ENCODE measurements at regions not wholly inside any gene's neighbourhood (a gene's known extent, or its start where the extent isn't known, plus 50 kb on each side); places are given as distances from the start of the nearest gene placed in this dataset.
"Not testable (repeated sequence)": the region's sequence is repeated elsewhere in the genome, so short reads cannot be mapped to it uniquely, and the experiment has no call there.

DNA sequence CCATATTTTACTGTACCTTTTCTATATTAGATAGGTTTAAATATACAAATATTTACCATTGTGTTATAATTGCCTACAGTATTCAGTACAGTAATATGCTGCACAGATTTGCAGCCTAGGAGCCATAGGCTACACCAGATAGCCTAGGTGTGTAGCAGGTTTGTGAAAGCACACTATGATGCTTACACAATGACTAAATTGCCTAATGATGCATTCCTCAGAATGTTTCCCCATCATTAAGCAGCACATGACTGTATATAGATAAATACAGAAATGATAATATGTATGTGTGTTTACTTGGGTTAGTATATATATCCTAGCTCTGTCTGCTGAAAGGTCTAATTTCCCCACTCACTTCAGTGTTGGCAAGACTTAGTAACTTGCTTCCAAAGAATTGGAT, 65.8 kb downstream of the MYL3 start:
- ChIA-PET RAD21 (ENCODE audit: low non-redundant PET in 1 of 2, low total read pairs in 2 of 2, uncharacterized antibody in 2 of 2, unreplicated experiment in 2 of 2) (no interaction called here), POLR2A (interaction anchor here (0.6 kb wide), 1 partner anchor 179 kb away, joined by 4 read pairs; no protein-coding TSS in a partner anchor), CTCF (no interaction called here)
- H2AFZ ChIP-seq (ENCODE audit: low read depth, low read length, poor library complexity, severe bottlenecking) = no peak overlapping the region
- H3K27ac ChIP-seq (ENCODE audit: low read depth, low read length) = no peak overlapping the region
- H3K9me3 ChIP-seq (ENCODE audit: control insufficient read depth in 1 of 2, insufficient read depth in 1 of 2, low read depth in 1 of 2, low read length in 2 of 2) = no peaks in the 10 kb centered on the region
- TF ChIP-seq ZNF274 (IDR thresholded peaks at IDR 0.05; ENCODE audit: low read depth, low read length) (no peak), TCF7L2 (IDR thresholded peaks at IDR 0.05; ENCODE audit: borderline replicate concordance, extremely low read depth, insufficient read depth, insufficient read length) (no peak)
- no TSS peak for BruUV-seq (replicated peaks)
- no peaks in the 10 kb centered on the region for H3K36me3 ChIP-seq (ENCODE audit: control insufficient read depth in 1 of 2, insufficient read depth in 2 of 2, low read length in 2 of 2)
- no peaks in the 10 kb centered on the region for H4K20me1 ChIP-seq (ENCODE audit: insufficient read depth)
- no peak overlapping the region for H3K9ac ChIP-seq (ENCODE audit: low read length)
- ATAC-seq (no peak), DNase-seq (ENCODE audit: low read depth, low spot score) (no peak)
- no peaks in the 10 kb centered on the region for H3K9me2 ChIP-seq (ENCODE audit: insufficient read depth)
- H3K79me2 ChIP-seq (ENCODE audit: insufficient read depth, low read length) = no peaks in the 10 kb centered on the region
- no peaks in the 10 kb centered on the region for H3K4me1 ChIP-seq (ENCODE audit: control insufficient read depth in 1 of 2, insufficient read depth in 2 of 2, low read length in 2 of 2)
- no peak overlapping the region for H3K4me2 ChIP-seq (ENCODE audit: low read length)
- intact Hi-C loops (cut with micrococcal nuclease) = no loop called here
- no peak overlapping the region for H3K4me3 ChIP-seq (replicated peaks in 1 of 2; ENCODE audit: low read depth in 1 of 2, low read length in 2 of 2)
- H3K27me3 ChIP-seq (ENCODE audit: insufficient read depth, low read length) = no peaks in the 10 kb centered on the region

DNA sequence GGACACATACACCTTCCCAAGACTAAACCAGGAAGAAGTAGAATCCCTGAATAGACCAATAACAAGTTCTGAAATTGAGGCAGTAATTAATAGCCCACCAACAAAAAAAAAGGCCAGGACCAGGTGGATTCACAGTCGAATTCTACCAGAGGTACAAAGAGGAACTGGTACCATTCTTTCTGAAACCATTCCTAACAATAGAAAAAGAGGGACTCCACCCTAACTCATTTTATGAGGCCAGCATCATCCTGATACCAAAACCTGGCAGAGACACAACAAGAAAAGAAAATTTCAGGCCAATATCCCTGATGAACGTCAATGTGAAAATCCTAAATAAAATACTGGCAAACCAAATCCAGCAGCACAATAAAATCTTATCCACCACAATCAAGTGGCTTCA, 69.9 kb downstream of the MYL3 start:
- DNase-seq (ENCODE audit: low read depth, low spot score); H3K4me2 ChIP-seq (ENCODE audit: low read length); H3K79me2 ChIP-seq (ENCODE audit: insufficient read depth, low read length); CTCF ChIA-PET; H3K27me3 ChIP-seq (ENCODE audit: insufficient read depth, low read length); POLR2A ChIA-PET; ATAC-seq; H3K9me2 ChIP-seq (ENCODE audit: insufficient read depth); H3K27ac ChIP-seq (ENCODE audit: low read depth, low read length); H4K20me1 ChIP-seq (ENCODE audit: insufficient read depth); BruUV-seq (replicated peaks); H3K36me3 ChIP-seq (ENCODE audit: control insufficient read depth in 1 of 2, insufficient read depth in 2 of 2, low read length in 2 of 2); H3K9me3 ChIP-seq (ENCODE audit: control insufficient read depth in 1 of 2, insufficient read depth in 1 of 2, low read depth in 1 of 2, low read length in 2 of 2); intact Hi-C loops (cut with micrococcal nuclease); H3K4me3 ChIP-seq (replicated peaks in 1 of 2; ENCODE audit: low read depth in 1 of 2, low read length in 2 of 2); H3K4me1 ChIP-seq (ENCODE audit: control insufficient read depth in 1 of 2, insufficient read depth in 2 of 2, low read length in 2 of 2); RAD21 ChIA-PET (ENCODE audit: low non-redundant PET in 1 of 2, low total read pairs in 2 of 2, uncharacterized antibody in 2 of 2, unreplicated experiment in 2 of 2); H3K9ac ChIP-seq (ENCODE audit: low read length); H2AFZ ChIP-seq (ENCODE audit: low read depth, low read length, poor library complexity, severe bottlenecking): not testable (repeated sequence)

DNA sequence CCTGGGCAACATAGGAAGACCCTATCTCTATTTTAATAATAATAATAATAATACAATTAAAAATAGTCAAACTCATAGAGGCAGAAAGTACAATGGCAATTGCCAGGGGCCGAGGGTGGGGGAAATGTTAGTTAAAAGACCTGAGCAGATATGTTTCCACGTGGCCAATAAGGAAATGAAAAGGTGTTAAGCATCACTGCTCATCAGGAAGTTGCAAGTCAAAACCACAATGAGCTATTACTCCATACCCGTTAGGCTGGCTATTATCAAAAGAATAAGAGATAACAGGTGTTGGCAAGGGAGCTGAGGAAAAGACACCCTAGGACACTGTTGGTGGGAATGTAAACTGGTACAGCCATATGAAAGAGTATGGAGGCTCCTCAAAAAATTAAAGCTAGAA, 60.4 kb upstream of the PRSS50 start:
- DNase-seq (ENCODE audit: low read depth, low spot score) (no peak), ATAC-seq (no peak)
- no peak overlapping the region for H3K4me3 ChIP-seq (replicated peaks in 1 of 2; ENCODE audit: low read depth in 1 of 2, low read length in 2 of 2)
- H3K9ac ChIP-seq (ENCODE audit: low read length) = no peak overlapping the region
- H3K27ac ChIP-seq (ENCODE audit: low read depth, low read length) = no peak overlapping the region
- no peaks in the 10 kb centered on the region for H3K27me3 ChIP-seq (ENCODE audit: insufficient read depth, low read length)
- no peaks in the 10 kb centered on the region for H3K36me3 ChIP-seq (ENCODE audit: control insufficient read depth in 1 of 2, insufficient read depth in 2 of 2, low read length in 2 of 2)
- BruUV-seq (replicated peaks) = no TSS peak
- H3K79me2 ChIP-seq (ENCODE audit: insufficient read depth, low read length) = no peaks in the 10 kb centered on the region
- POLR2A ChIA-PET = no interaction called here
- RAD21 ChIA-PET (ENCODE audit: low non-redundant PET in 1 of 2, low total read pairs in 2 of 2, uncharacterized antibody in 2 of 2, unreplicated experiment in 2 of 2) = no interaction called here
- CTCF ChIA-PET = no interaction called here
- intact Hi-C loops (cut with micrococcal nuclease) = no loop called here
- H3K9me3 ChIP-seq (ENCODE audit: control insufficient read depth in 1 of 2, insufficient read depth in 1 of 2, low read depth in 1 of 2, low read length in 2 of 2) = peaks cover 4 to 7% of the 10 kb centered on the region in 2 experiments; a peak in 2 of 4 replicates
- no peaks in the 10 kb centered on the region; the same call in 1 of the 2 replicates for H3K9me2 ChIP-seq (ENCODE audit: insufficient read depth)
- no peaks in the 10 kb centered on the region for H3K4me1 ChIP-seq (ENCODE audit: control insufficient read depth in 1 of 2, insufficient read depth in 2 of 2, low read length in 2 of 2)
- no peaks in the 10 kb centered on the region for H4K20me1 ChIP-seq (ENCODE audit: insufficient read depth)
- TF ChIP-seq CEBPB (IDR thresholded peaks at IDR 0.05; ENCODE audit: low read depth) (no peak), TCF7L2 (IDR thresholded peaks at IDR 0.05; ENCODE audit: borderline replicate concordance, extremely low read depth, insufficient read depth, insufficient read length) (no peak), FOSL1 (IDR thresholded peaks at IDR 0.05; ENCODE audit: low read depth) (no peak)
- H3K4me2 ChIP-seq (ENCODE audit: low read length) = no peak overlapping the region
- H2AFZ ChIP-seq (ENCODE audit: low read depth, low read length, poor library complexity, severe bottlenecking) = no peak overlapping the region

DNA sequence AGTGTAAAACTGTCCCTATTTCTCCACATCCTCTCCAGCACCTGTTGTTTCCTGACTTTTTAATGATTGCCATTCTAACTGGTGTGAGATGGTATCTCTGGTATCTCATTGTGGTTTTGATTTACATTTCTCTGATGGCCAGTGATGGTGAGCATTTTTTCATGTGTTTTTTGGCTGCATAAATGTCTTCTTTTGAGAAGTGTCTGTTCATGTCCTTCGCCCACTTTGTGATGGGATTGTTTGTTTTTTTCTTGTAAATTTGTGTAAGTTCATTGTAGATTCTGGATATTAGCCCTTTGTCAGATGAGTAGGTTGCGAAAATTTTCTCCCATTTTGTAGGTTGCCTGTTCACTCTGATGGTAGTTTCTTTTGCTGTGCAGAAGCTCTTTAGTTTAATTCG, 54.8 kb upstream of the PRSS50 start:
- H3K79me2 ChIP-seq (ENCODE audit: insufficient read depth, low read length); H3K9ac ChIP-seq (ENCODE audit: low read length); H3K4me3 ChIP-seq (replicated peaks in 1 of 2; ENCODE audit: low read depth in 1 of 2, low read length in 2 of 2); ATAC-seq; BruUV-seq (replicated peaks); H3K9me2 ChIP-seq (ENCODE audit: insufficient read depth); H4K20me1 ChIP-seq (ENCODE audit: insufficient read depth); H3K36me3 ChIP-seq (ENCODE audit: control insufficient read depth in 1 of 2, insufficient read depth in 2 of 2, low read length in 2 of 2); intact Hi-C loops (cut with micrococcal nuclease); CTCF ChIA-PET; DNase-seq (ENCODE audit: low read depth, low spot score); H3K9me3 ChIP-seq (ENCODE audit: control insufficient read depth in 1 of 2, insufficient read depth in 1 of 2, low read depth in 1 of 2, low read length in 2 of 2); H3K4me1 ChIP-seq (ENCODE audit: control insufficient read depth in 1 of 2, insufficient read depth in 2 of 2, low read length in 2 of 2); POLR2A ChIA-PET; RAD21 ChIA-PET (ENCODE audit: low non-redundant PET in 1 of 2, low total read pairs in 2 of 2, uncharacterized antibody in 2 of 2, unreplicated experiment in 2 of 2); H3K4me2 ChIP-seq (ENCODE audit: low read length); H3K27ac ChIP-seq (ENCODE audit: low read depth, low read length); H2AFZ ChIP-seq (ENCODE audit: low read depth, low read length, poor library complexity, severe bottlenecking); H3K27me3 ChIP-seq (ENCODE audit: insufficient read depth, low read length): not testable (repeated sequence)

All from HCT116 (cell line).